Fibroblast of lung (primary cell): ENCODE measurements at regions not wholly inside any gene's neighbourhood (a gene's known extent, or its start where the extent isn't known, plus 50 kb on each side); places are given as distances from the start of the nearest gene placed in this dataset.

Experiments
- DNase-seq, 2 donors: peaks; one replicate each; pipeline versions ENCODE4 v3.0.0 to v3.0.0-alpha.2; 2010; ENCODE audit warnings: low read depth in 2 of 2
- H2AFZ ChIP-seq: 2 replicates; pipeline ENCODE4 v1.5.1; 2012; ENCODE audit warnings: low read length, control low read depth, inconsistent platforms
- H3K27ac ChIP-seq: 2 replicates; pipeline ENCODE4 v1.5.1; 2011; ENCODE audit warnings: low read length, control low read depth; ENCODE audit not compliant: insufficient read depth
- H3K27me3 ChIP-seq: 2 replicates; pipeline ENCODE4 v1.5.1; 2011; ENCODE audit warnings: mild to moderate bottlenecking, low read length; ENCODE audit not compliant: control insufficient read depth, insufficient read depth
- H3K36me3 ChIP-seq: 2 replicates; pipeline ENCODE4 v1.5.1; 2011; ENCODE audit warnings: low read length; ENCODE audit not compliant: control insufficient read depth, insufficient read depth
- H3K4me1 ChIP-seq: 2 replicates; pipeline ENCODE4 v1.5.1; 2011; ENCODE audit warnings: low read length; ENCODE audit not compliant: control insufficient read depth, insufficient read depth; ENCODE audit errors: extremely low read depth
- H3K4me2 ChIP-seq: 2 replicates; pipeline ENCODE4 v1.5.1; 2011; ENCODE audit warnings: low read length, control low read depth; ENCODE audit not compliant: insufficient read depth; ENCODE audit errors: extremely low read depth
- H3K4me3 ChIP-seq, 4 experiments: fragments of 200-600 bp in 1 of 4; sonication (generic) in 1 of 4; replicated peaks in 1 of 4; 2 replicates each; pipeline ENCODE4 v1.5.1; 2011 to 2016; ENCODE audit warnings: low read length in 4 of 4, low read depth in 3 of 4, mild to moderate bottlenecking in 3 of 4, control low read depth in 2 of 4, inconsistent platforms in 1 of 4, mixed read lengths in 1 of 4; ENCODE audit not compliant: insufficient read depth in 1 of 4; ENCODE audit errors: control extremely low read depth in 1 of 4
- H3K79me2 ChIP-seq: 2 replicates; pipeline ENCODE4 v1.5.1; 2012; ENCODE audit warnings: mild to moderate bottlenecking, low read length, inconsistent platforms; ENCODE audit not compliant: control insufficient read depth, insufficient read depth
- H3K9ac ChIP-seq: 2 replicates; pipeline ENCODE4 v1.5.1; 2011; ENCODE audit warnings: mild to moderate bottlenecking, low read length, control low read depth; ENCODE audit not compliant: insufficient read depth
- H3K9me3 ChIP-seq: 2 replicates; pipeline ENCODE4 v1.5.1; 2012; ENCODE audit warnings: low read depth, low read length; ENCODE audit not compliant: control insufficient read depth, insufficient read depth
- H4K20me1 ChIP-seq: 2 replicates; pipeline ENCODE4 v1.5.1; 2011; ENCODE audit warnings: low read length; ENCODE audit not compliant: control insufficient read depth, insufficient read depth; ENCODE audit errors: extremely low read depth
- CTCF ChIP-seq, 2 donors: IDR thresholded peaks in 1 of 2; conservative IDR thresholded peaks in 1 of 2; 1 replicate in 1 of 2; 2 replicates in 1 of 2; pipeline ENCODE4 v1.5.1; 2011 to 2012; ENCODE audit warnings: low read length in 2 of 2, control low read depth in 1 of 2, inconsistent platforms in 1 of 2, low read depth in 1 of 2, mild to moderate bottlenecking in 1 of 2
- EZH2 ChIP-seq: IDR thresholded peaks from 2 replicates; pipeline ENCODE4 v1.5.1; 2012; ENCODE audit warnings: low read length, control low read depth, mild to moderate bottlenecking; ENCODE audit errors: missing control alignments

- no peak overlapping the region for H3K4me2 ChIP-seq
- no peaks in the 10 kb centered on the region for H3K4me1 ChIP-seq
- H3K36me3 ChIP-seq, result peaks cover 3% of the 10 kb centered on the region
These were observed 55.7 kb upstream of the NUDT6 start for GRCh38 chr4:122978109-122978508.

GRCh38 chr4:122978789-122979188 lies 56.4 kb upstream of the NUDT6 start:
- H3K4me1 ChIP-seq, result no peaks in the 10 kb centered on the region
- H3K27me3 ChIP-seq, result no peaks in the 10 kb centered on the region
- no peak overlapping the region for H3K4me2 ChIP-seq
- peaks cover 3% of the 10 kb centered on the region for H3K36me3 ChIP-seq
- H3K79me2 ChIP-seq, result no peaks in the 10 kb centered on the region
- H3K4me3 ChIP-seq, result no peak overlapping the region
- TF ChIP-seq EZH2 (no peak), CTCF (conservative IDR thresholded peaks at IDR 0.05 in 1 of 2, IDR thresholded peaks at IDR 0.05 in 1 of 2; ENCODE audit: low read depth in 1 of 2, low read length in 2 of 2) (no peak)
- H2AFZ ChIP-seq, result no peak overlapping the region
- no peak for DNase-seq
- no peak overlapping the region for H3K27ac ChIP-seq
- no peaks in the 10 kb centered on the region for H3K9me3 ChIP-seq
- no peaks in the 10 kb centered on the region for H4K20me1 ChIP-seq
- no peak overlapping the region for H3K9ac ChIP-seq

More at GRCh38 chr4:122978109-122978508, 55.7 kb upstream of the NUDT6 start:
- Histone ChIP-seq H3K27me3 (no peaks in the 10 kb centered on the region), H4K20me1 (no peaks in the 10 kb centered on the region), H3K9me3 (no peaks in the 10 kb centered on the region), H3K79me2 (no peaks in the 10 kb centered on the region), H2AFZ (no peak overlapping the region), H3K4me3 (no peak overlapping the region), H3K27ac (no peak overlapping the region), H3K9ac (no peak overlapping the region)
- TF ChIP-seq EZH2 (no peak), CTCF (conservative IDR thresholded peaks at IDR 0.05 in 1 of 2, IDR thresholded peaks at IDR 0.05 in 1 of 2; ENCODE audit: low read depth in 1 of 2, low read length in 2 of 2) (no peak)
- DNase-seq, result no peak

GRCh38 chr4:122980860-122981259 lies 58.5 kb upstream of the NUDT6 start:
- Histone ChIP-seq H3K79me2 (no peaks in the 10 kb centered on the region), H3K27me3 (no peaks in the 10 kb centered on the region), H3K9me3 (no peaks in the 10 kb centered on the region), H3K4me2 (no peak overlapping the region), H3K36me3 (peaks cover 3% of the 10 kb centered on the region), H4K20me1 (no peaks in the 10 kb centered on the region), H3K27ac (no peak overlapping the region), H3K4me3 (no peak overlapping the region), H2AFZ (no peak overlapping the region), H3K9ac (no peak overlapping the region), H3K4me1 (no peaks in the 10 kb centered on the region)
- peak in 1 of 2 donors; percentile 17 for DNase-seq
- no peak for TF ChIP-seq EZH2
- no peak for TF ChIP-seq CTCF (conservative IDR thresholded peaks at IDR 0.05 in 1 of 2, IDR thresholded peaks at IDR 0.05 in 1 of 2; ENCODE audit: low read depth in 1 of 2, low read length in 2 of 2)
